ENCODE measurements at regions not wholly inside any gene's neighbourhood (a gene's known extent, or its start where the extent isn't known, plus 50 kb on each side); places are given as distances from the start of the nearest gene placed in this dataset.
"Not testable (repeated sequence)": the region's sequence is repeated elsewhere in the genome, so short reads cannot be mapped to it uniquely, and the experiment has no call there.

DNA sequence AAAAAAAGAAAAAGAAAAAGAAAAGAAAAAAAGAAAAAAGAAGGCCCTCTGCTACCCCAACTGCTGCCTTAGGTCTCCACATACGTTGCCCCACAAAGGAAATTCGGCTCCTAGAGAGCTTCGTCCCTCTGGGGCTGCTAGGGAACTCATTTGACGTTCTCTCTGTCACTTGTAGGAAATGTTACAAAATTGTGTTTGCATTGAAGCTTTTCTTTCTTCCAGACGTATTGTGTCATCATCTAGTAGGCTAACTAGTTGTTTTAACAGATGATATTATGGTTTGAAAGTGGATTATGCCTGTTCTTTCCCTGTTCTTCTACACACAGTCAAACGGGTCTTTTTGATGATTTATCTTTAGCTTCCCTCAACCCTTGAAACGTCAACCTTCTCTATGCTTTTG, 125.3 kb downstream of the BDH1 start:
- DNase-seq: no peak

DNA sequence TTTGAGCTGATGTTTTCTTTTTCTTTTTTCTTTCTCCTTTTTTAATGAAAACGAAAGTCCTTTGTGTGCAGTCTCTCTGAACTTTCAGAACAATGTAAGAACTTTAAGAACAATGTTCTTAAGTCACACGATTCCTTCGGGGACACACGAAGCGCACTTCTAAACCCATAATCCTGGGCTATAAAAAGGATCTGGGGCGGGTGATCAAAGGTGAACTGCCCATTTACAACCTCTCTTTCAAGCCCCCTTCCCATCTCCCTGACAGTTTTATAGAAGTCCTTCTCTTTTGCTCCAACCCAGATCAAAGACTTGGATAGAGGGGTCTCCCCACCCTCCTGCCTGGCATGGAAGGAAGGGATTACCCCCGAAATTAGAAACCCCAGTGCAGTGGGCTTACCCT, 126.8 kb downstream of the BDH1 start:
- no peak for DNase-seq

DNA sequence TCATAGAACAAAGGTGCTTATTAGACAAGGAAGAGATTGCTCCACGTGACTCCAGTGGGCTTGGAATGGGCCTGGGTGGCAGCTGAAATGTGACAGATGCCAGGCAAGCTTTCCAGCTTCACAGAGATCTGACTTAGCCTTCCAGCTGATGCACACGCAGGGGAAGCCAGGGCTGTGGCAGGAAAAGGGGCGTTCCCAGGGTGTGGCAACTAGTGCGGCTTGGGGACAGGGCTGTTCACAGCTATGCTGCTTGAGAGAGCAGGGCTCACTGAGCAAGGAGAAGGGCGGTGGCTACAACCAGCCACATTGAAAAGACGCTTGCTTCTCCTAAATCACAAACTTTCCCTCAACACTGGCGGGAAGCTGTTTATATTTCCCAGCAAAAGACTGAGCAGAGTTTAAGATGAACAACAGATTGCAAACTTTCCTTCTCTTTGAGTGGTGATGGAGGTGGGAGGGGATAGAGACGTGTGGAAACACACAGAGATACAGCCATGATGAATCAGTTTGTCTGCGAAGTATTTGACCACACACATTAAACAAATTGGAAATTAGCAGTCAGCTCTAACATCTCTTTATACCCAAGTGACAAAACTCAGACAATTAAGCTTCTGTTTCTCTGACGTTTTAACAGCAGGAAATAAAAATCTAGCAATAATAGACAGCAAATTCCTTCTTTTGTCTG, 127.5 kb downstream of the BDH1 start:
- DNase-seq: no peak

DNA sequence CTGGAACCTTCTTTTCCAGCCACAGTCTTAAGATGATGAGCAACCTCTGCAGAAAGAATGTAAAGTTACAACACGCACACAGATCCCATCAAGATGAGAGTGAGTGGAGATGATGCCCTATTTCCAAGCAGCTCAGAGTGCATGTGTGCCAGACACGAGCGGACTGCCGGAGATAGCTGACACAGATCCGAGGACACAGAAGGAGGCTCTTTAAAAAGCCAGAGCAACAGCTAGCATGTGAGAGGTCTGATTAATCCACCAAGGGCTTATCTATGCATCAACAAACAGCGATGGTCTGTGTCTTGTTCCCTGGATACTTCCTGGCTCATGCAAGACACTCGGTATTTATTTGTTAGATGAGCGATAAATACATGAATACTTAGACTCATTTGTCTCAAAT, 128.6 kb upstream of the DLG1 start:
- no peak for DNase-seq

DNA sequence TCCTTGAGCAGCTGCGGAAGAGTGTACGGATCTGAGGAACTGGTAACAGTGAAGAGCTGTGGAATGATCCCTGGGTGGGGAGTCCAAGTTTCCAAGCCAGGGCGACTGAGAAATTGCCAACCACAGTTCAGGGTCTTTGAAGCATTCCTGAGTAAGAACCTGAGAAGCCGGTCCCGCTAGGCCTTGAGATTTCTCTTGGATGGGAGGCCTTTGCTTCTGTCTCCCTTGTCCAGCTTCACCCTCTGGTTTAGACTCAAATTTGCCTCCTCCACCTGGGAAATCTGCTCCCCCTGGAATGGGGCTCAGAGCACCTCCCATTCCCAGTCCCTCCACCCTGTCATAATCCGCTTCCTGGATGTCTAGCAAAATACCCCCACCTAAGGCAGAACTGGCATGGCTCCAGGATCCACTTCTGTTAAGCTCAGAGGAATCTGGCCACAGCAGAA, 127.7 kb upstream of the DLG1 start:
- no peak for DNase-seq

DNA sequence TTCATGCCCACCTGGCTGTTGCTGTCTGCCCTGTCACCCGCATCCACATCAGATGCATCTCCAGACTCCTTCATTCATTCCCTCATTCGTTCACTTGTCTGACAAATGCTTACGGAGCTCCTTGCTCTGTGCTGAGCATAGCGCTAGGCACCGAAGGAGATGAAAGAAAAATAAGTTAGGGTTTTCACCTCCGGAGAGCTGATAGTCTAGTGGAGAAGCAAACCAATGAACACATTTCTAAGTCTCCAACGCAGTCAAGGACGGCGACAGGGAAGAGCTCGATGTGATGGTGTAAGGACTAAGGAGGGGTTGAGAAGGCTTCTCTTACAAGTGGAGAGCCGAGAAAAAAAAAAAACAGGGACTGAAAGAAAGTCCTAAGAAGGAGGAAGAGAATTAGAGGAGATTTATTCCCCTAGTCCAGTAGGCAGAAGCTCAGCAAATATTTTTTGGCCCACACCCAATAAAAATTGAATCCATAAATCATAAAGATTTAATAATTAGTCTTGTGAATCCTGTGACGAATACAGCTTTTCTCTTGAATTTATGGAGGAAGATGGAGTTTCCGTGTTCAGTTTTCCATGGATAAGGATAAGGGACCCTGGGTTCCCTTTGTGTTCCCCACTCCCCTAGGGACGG, 127.2 kb upstream of the DLG1 start:
- no peak for DNase-seq

DNA sequence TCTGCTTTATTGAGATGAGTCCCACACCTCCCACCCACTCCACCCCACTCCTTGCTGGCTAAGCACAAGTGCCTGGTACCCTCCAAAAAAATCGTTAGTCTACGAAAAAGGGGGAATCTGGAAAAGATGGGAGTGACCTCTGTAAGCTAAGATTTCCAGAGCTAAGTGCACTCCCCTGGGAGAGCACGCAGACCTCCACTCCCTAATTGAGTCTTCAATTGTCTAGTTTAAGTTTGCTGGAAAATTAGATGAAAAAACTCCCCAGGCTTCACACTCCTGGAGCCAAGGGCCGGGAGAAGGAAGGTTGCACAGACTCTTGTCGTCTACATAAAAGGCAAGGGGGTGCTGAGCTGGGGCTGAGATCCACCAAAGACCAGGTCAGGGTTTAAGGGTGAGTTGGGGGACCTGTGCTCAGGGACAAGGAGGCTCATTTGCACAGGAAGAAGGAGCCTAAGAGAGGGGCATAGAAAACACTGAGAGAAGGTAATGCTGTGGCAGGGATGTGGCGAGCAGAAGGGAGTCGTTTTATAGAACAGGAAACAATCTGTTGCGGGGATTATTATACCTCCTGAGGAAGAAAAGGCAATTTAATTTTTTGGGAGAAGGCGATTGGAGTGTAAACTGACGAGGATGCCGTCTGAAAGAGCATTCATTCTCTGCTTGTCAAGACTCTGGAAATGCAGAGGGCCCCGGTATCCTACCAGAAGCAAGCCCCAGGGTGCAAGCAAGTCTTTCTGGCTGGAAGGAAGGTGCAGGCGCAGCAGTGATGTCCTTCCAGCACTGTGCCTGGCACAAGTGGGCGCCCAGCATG, 126.5 kb upstream of the DLG1 start:
- DNase-seq: no peak

DNA sequence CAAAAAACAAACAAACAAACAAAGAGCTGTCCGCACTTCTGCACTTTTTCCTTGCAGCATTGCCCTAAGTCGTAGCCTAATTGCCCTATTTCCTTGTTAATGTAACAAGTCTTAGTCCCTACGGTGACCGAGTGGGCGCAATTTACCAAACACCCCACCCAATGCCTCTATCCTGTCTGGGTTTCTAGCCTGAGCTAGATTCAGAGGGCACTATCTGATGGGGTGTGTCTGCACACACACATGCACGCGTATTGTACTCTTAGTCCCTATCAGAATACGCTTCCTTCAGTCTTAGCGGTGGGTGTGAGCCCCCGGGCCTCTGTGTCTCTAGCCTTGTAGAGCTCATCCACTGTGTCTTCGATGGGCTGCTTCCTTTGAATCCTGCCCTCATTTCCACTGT, 125.9 kb upstream of the DLG1 start:
- no peak for DNase-seq

DNA sequence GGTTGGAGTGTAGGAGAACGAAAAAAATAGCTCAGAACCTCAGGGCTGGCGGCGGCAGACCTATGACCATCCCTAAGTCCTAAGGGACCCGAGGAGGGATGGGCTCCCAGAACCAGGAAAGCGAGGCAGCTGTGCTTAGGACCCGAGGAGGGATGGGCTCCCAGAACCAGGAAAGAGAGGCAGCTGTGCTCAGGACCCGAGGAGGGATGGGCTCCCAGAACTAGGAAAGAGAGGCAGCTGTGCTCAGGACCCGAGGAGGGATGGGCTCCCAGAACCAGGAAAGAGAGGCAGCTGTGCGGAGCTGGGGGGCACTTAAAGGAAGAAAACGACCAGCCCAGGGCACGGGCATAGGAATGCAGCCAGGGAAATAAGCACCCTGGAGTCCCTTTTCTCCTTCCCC, 125.0 kb upstream of the DLG1 start:
- no peak for DNase-seq

DNA sequence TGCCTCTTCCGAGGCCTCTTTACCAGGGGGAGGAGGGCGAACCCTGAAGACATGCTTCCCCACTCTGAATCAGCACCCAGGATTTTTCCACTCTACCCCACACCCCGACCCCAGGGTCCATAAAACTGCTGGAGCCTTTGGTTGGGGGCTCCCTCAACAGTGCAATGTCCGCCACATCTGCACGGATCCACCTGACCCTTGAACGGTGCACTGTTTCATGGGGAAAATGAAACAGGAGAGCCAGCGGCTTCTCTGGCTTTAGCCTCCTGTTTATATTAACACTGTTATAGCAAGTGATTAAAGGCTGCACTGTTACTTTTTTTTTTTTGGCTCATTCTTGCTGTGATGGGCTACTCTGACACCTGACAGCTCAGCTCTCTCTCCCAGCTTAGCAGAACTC, 124.1 kb upstream of the DLG1 start:
- no peak for DNase-seq

DNA sequence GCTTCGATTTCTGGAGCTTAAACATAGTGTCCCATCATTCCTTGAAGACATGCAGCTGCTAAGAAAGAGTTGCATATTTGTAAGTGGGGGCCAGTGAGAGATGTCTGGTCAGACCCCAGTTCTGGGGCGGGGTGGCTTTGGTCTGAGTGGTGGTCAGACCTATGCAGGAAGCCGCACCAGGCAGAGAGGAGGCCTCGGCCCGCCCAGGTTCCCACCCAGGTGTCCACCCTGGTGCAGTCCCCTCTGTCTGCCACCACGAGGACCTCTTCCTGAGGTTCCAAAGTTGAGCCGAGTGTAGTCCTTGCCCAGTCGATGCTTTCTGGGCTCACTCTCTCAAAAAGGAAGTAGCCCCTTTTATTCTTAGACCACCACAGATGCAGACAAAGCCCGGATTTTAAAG, 122.6 kb upstream of the DLG1 start:
- DNase-seq: no peak

DNA sequence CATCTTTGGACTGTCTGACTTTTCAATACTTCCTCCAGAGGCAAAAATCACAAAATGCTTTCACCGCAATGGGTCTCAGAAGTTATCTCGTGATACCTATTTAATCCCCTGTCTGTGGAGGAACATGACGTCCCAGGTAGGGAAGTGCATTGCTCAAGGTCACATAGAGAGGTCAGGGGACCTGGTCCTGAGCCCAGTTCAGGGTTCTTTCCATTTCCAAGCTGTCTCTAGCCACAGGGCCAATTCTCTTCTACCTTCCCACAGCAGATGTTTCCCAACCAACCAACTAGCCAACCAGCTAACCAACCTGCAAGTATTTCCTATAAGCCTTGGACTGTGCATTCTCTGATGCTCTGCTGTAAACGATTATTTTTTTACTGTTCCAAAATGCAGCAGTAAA, 122.2 kb upstream of the DLG1 start:
- DNase-seq: no peak

DNA sequence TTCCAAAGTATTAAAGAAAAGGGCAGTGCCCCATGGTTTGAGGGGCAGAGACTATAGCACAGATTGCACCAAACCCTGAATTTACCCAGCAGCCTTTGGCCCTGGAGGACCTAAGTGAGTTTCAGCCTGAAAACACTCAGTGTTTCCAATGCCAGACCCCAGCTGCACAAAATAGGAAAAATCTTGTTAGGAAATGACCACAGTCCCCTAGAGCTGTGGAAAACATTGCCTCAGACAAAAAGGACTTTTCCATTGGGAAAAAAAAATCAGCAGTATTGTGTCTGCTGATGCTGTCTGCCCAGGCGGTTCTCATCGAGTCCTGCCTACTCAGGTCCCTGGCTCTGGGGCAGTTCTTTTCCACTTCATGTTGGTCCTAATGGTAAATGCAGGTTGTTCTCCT, 121.7 kb upstream of the DLG1 start:
- no peak for DNase-seq

DNA sequence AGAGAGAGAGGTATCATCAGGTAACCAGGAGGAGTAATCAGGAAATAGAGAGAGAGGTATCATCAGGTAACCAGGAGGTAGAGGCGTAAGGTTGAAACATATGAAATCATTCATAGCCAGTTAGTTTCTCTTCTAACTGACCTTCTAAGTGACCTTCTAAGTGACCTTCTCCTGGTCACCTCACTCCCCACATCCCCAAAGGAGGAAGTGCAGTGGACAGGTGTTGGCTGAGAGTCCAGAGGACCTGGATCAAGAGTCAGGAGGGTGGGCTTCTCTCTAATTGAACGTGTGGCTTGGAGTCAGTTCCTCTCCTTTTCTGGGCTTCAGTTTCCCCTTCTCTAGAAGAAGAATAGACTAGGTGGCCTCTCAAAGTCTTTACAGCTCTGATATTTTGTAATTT, 121.3 kb upstream of the DLG1 start:
- no peak for DNase-seq

DNA sequence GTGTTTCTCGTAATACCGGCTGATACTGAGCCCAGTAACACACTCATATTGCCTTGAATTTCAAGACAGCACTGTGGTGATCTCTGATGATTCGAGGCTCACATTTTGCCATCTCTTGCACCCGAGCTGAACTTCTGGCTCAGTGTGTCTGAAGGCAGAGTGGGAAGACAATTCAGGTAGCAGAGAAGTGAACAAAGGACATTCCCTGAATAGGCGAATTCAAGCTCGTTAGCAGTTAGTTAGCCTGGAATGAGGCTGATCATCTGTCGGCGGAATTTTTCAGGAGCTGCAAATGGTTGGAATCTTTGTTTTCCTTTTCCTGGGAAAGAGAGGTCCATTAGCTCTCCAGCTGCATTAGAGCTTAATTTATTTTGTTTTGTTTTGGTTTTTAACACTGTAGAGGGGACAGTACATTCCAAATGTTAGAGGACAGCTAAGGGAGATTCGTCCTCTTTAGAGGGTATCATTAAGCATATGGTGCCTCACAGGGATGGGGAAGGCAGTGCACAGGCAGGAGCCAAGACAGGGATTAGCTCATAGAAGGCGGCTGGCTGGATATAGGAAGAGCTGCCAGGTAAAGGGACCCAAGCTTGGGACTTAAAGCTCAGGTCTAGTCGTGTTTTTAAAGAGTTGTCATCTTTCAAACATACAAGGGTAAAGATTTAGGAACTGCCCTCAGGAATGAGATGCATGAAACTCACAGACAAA, 119.7 kb upstream of the DLG1 start:
- DNase-seq: no peak

DNA sequence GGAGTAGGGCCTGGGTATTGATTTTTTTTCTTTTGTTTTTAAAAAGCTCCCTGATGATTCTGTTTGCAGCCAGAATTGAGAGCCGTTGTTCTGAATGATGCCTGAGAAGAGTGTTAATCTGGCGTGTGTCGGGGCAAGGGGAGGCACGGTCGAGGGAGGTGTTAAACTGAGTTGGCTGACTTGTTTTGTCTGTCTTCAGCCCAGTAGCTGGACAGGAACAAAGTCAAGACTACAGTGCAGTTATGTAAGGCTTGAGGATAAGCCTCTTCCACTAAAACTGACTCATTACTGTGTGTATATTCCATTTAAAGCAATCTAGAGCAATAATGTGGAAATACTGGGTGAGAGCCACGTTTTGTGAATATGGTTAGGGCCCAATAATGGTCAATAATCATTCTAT, 119.0 kb upstream of the DLG1 start:
- no peak for DNase-seq

DNA sequence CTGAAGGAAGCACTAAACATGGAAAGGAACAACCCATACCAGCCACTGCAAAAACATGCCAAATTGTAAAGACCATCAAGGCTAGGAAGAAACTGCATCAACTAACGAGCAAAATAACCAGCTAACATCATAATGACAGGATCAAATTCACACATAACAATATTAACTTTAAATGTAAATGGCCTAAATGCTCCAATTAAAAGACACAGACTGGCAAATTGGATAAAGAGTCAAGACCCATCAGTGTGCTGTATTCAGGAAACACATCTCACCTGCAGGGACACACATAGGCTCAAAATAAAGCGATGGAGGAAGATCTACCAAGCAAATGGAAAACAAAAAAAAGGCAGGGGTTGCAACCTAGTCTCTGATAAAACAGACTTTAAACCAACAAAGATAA, 113.5 kb upstream of the DLG1 start:
- not testable (repeated sequence) for DNase-seq

DNA sequence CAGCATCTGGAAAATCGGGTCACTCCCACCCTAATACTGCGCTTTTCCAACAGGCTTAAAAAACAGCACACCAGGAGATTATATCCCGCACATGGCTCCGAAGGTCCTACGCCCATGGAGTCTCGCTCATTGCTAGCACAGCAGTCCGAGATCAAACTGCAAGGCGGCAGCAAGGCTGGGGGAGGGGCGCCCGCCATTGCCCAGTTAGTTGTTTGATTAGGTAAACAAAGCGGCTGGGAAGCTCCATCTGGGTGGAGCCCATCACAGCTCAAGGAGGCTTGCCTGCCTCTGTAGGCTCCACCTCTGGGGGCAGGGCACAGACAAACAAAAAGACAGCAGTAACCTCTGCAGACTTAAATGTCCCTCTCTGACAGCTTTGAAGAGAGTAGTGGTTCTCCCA, 111.8 kb upstream of the DLG1 start:
- not testable (repeated sequence) for DNase-seq

DNA sequence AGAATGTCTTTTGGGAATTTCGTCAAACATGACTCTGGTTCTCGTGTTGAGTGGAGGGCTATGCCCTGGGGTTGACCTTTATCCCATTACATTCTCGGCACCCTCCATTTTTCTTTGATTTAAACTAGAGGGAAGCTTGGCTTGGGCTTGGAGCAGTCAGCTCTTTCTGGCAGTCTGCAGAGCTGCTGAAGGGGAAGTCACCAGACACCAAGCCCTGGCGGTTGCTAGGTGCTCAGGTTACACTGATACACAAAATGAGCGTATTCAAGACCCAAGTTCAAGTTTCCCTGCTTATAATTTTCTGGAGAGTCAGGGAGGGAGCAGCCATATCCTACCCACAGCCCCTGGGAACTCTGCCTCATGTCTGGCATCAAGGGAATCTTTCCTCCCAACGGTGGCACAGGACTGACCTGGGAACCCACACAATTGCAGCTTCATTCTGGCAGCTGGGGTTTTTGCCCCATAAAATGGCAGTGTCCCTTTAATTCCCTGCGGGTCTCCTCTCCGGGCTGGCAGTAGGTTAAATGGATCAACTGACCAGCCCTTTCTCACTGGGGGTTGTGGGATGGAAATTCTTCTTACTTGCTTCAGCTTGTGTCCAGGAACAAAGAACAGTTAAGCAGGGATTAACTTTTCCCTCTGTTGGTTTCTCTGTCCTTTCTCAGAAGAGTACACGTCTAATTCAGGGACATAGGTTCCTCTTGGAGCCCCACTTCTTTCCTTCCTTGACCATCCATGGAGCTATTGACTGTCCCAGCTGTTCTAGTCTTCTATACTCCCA, 110.0 kb upstream of the DLG1 start:
- no peak for DNase-seq

DNA sequence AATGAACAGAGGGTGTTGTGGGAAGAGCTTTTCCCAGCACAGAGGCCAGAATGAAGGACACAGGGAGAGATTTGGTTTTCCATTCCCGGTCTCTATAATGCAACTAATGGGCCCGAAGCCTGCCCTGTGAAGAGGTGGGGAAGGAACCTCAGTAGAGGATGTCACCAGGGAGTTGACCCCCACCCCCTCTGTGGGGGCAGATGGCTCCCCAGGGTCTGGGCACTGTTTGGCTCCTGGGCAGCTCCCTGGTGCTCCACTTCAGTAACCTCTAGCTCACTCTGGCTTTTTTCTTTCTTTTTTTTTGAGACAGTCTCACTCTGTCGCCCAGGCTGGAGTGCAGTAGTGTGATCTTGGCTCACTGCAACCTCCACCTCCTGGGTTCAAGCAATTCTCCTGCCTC, 109.1 kb upstream of the DLG1 start:
- no peak for DNase-seq

DNA sequence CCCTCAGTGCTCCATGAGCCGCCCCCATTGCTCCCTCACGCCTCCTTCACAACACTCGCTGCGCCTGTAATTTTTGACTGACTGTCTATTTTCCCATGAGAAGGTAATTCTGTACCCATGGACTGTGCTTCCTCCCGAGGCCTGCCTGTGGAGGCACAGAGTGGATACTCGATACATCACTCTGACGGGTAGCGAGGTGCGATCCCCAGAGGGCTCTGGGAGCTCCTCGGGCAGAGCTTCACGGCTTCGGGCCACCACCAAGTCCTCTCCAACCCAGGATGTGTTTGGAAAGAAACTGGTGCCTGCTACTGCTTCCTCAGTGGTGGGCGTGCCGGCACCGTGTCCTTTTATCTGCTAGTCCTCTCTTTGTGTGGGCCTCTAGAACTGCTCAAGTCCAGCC, 108.6 kb upstream of the DLG1 start:
- DNase-seq: no peak

DNA sequence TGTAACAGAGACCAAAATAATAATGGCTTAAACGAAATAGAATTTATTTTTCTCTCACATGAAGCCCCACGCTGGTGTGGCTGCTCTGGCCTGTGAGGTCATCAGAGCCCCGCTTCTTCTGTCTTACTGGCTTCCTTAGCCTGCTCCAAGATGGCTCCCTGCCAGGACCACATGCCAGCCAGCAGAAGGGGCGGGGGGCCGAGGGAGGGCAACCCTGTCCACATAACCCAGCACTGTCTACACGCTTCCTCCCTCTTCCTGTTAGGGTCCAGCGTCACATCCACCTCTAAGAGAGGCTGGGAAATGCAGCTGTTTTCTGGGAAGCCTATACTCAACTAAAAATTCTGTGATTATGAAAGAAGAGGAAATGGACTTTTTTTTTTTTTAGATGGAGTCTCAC, 107.9 kb upstream of the DLG1 start:
- no peak for DNase-seq

DNA sequence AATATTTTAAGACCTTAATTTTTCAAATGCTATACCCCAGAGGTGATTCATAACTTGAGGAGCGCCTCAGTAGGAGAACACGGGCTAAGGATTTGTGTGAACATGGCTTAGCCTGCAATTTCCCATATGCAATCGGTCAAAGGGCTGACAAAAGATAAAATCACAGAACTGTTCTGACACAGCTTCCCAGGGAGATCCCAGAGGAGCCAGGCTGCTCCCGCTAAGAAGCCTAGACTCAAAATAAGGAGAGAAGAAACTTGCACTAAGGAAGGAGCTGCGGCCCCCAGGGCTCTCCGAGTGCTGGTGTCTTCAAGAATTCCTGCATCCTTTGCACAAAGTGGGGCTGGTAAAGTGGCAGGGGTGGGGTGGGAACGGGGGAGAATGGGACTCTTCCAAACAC, 106.3 kb upstream of the DLG1 start:
- no peak for DNase-seq
